Activated CD4-positive, alpha-beta T cell treated with anti-CD3 and anti-CD28 coated beads, Interleukin-2, Interleukin-6, amounts not matched to agents 100 ng/mL and 50 ng/mL, durations not matched to agents 16 hours and 8 hours (primary cell): ENCODE measurements at regions not wholly inside any gene's neighbourhood (a gene's known extent, or its start where the extent isn't known, plus 50 kb on each side); places are given as distances from the start of the nearest gene placed in this dataset.
A peak's percentile ranks its signal among the peaks of the same experiment; 100 is the strongest.

Source experiments
- DNase-seq: peaks from one replicate; pipeline ENCODE4 v3.0.0-alpha.2; 2020

DNA sequence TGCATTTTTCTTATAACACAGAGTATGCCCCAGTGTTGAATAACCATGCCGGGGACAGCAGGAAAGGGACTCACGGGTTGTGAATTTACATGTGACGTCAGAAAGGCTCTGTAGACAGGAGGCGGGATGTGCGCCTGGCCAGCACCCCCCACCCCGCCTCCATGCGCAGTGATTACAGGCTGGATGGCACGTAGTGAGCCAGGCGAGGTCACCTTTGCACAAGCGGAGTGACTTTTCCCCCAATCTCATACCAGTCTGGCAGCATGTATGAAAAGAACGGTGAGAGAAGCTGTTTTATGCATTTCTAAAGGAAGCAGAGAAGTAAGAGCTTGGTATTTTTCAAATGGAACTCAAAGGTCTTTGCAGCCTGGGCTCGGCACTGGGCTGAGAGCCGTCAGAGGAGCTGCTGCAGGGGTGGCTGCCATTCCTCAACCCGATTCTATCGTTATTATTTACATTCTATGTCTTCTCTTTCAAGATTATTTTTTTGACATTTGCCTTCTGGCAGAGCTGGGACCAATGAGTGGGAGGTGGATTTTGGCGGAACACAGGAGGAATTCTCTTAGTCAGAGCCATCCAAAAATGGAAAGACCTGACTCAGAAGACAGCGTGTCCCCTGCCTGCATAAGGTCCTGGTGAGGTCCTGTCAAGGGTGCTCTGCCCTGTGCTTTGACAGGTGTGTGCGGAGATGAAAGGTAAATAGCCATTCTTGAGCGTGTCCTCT is 115.6 kb upstream of the SLC45A1 start:
- DNase-seq: no peak

DNA sequence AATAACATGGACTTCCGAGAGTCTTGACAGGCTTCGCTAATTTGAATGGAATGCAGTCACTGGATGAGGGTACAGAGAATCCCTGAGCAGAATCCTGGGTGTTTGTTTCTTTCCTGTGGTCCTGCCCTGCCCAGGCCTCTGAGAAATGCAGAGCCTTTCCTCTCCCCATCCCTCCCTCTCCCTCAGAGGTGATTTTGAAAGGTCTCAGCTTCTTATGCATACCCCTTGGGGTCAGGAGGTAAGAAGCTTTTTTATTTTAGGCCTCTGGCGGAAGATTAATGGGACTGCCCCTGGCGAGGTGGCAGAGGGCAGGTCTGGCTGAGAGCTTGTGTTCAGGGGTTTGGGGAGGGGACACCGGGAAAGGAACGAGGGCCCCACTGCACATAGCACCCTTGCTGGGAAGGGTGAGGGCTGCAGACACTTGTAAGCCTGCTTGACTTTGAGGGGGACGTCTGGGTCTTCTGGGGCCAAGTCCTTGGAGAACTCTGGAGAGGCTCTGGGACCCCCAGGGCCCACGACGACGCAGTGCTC is 116.5 kb upstream of the SLC45A1 start:
- DNase-seq: no peak

DNA sequence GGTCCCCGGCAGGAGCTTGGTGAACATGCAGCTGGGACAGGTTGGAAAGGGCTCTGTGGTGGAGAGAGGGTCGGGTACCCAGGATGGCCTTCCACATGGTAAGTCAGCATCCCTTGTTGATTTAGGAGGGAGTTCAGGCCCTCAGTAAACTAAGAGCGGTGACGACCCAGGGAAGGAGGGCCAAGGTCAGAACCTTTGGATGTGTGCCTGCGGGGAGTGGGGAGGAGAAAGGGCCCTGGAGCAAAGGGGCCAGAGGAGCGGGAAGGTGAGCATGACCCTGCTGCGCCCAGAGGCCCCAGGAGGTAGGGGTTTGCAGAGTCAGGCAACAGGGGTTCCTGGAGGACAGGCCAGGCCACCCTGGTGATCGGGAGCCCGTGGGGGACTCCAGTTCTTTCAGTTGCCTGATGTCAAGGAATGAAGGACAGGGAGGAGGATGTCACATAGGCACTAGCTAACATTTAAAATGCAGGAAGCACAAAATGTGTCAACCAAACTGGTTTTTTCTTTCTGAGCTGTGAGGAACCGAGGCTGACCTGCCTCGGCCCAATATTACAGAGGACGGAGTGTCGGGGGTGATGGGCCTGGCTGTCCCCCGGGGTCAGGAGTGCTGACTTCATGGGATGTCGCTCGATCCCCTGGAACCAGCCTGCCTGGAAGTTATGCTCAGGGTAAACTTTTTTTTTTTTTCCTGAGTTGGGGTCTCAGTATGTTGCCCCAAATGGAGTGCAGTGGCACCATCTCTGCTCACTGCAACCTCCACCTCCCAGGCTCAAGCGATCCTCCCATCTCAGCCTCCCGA is 117.4 kb upstream of the SLC45A1 start:
- DNase-seq: no peak

DNA sequence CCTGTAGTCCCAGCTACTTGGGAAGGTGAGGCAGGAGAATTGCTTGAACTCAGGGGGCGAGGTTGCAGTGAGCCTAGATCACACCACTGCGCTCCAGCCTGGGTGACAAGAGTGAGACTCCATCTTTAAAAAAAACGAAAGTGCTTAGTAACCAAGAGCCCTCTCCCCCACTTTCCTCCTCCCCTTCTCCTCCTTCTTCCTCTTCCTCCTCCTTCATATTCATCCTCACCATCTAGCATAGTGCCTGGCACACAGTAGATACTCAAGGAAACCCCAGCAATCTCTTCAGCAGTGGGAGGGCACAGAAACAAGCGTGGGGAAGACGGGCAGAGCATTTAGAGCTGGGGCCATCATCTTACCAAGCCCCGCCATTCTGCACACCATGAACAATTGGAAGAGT is 119.4 kb upstream of the SLC45A1 start:
- DNase-seq: no peak

DNA sequence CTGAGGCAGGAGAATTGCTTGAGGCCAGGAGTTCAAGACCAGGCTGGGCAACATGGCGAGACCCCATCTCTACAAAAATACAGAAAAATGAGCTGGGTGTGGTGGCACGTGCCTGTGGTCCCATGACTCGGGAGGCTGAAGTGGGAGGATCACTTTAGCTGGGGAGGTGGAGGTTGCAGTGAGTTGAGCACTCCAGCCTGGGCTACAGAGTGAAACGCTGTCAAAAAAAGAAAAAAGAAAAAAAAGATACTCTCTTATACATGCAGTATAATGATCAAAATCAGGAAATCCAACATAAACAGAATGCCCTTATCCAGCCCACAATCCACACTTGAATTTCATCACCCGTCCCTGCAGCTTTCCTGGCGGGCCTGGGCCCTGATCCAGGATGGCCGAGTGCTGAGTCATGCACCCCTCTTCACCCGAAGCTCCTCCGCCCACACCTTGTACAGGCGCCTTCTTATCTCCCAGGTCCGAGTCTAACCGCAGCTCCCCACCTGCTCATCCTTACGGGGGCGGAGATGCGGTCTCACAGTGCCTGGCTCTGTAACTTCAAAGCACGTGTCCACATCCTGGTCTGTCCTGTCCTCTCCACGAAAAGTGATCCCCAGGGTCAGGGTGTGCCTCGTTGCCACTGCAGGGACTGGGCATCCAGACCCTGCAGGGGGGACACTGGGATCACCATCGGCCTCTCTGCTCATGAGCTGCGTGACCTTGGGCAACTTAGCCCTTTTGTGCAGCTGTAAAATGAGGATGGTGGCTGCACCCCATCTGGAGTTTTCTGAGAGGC is 120.2 kb upstream of the SLC45A1 start:
- DNase-seq: peak; percentile 6

DNA sequence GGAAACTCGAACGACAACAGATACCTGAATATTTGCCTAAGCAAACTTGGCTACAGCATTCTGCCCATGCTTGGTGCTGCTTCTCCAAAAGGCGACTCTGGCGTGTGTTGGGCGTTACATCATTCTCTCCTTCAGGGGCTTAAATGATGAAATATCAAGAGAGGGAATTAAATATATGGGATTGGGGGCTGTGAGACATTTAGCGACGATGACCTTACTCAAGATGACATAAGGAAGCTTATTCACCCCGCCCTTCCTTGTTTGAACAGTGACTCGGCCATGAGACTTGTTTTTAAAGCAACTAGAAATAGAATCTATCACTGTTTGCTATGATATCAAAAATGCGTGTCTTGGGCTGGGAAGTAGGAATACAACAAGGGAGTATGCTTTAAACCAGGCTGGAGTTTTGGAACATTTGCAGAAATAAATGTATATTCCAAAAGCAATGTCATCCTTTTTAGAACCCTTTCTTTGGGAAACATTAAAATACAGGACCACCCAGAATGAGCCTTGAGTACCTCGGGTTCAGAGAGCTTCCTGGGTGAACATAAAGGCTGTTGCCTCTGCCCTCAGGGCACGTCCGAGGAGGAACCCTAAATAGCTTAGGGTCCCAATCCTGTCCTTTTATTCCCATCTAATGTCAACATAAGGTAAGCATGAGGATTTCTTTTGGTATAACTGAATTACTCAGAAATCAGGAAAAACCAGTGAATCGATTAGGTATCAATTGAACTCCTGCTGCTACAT is 123.3 kb upstream of the SLC45A1 start:
- DNase-seq: no peak

DNA sequence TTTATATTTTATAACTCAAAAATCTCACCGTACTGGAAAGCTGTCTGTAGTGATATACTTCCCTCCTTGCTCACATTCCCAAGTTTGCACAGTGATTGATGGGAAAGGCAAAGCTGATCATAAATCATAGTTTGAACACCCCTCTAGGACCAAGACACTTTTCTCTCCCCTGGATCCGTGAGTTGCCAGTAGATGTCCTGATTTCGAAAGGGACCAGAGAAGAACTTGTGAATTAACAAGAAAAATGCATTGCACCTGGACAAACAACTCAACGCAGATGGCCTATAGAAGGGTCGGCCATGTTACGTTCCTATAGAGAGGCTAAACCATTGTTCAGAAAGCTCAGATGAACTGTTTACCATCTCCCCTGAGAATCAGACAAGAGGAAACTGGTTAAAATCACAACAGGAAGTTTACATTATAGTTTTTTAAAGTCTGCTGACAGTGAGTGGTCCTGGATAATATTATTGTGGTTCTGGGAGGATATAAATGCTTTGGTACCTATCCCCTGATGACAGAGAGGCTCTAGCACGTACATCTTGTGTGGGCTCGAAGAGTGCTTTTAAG is 124.0 kb upstream of the SLC45A1 start:
- no peak for DNase-seq

DNA sequence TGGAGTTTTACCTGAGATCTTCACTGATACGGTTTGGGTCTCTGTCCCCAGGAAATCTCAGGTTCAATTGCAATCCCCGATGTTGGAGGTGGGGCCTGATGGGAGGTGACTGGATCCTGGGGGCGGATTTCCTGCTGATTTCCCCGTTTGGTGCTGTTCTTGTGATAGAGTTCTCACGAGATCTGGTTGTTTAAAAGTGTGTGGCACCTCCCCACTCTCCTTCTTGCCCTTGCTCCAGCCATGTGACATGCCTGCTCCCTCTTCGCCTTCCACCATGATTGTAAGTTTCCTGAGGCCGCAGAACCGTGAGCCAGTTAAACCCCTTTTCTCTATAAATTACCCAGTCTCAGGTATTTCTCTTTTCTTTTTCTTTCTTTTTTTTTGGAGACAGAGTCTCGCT is 126.4 kb upstream of the SLC45A1 start:
- no peak for DNase-seq

DNA sequence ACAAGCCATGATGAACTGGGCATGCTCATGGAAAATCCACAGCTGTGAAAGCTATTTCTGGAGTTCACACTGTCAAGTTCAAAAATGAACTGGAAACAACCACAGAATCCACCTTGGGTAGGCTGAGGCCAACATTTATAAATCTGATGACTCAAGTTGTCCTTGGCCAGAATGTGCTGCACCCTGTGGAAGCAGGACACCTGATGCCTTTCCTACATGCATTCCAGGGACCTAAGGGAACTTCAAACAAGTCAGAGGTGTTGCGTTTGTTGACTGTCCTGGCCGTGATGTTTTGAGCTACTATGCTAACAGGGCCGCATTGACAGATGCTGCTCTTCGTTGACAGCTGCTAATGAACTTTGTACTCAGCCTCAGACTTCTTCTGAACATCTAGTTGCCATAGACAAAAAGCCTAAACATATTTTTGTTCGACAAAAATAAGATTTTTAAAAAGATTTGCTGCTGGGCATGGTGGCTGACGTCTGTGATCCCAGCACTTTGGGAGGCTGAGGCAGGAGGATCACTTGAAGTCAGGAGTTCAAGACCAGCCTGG is 127.9 kb upstream of the SLC45A1 start:
- DNase-seq: no peak

DNA sequence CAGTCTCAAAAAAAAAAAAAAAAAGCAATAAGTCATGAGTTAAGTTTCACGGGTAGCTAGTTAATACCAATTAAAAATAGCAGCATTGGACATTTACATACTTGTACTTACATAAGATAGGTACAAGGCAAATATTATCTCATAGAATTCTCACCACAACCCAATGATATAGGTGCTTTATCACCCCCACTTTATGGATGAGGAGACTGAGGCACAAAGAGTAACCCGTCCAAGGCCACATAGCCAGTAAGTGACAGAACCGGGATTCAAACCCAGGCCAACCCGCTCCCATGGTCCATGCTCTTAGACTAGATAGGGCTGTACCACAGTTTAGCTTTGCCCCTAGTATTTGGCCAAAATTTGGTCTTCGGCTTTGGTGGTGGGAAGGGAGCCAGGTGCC is 132.5 kb upstream of the SLC45A1 start:
- no peak for DNase-seq

DNA sequence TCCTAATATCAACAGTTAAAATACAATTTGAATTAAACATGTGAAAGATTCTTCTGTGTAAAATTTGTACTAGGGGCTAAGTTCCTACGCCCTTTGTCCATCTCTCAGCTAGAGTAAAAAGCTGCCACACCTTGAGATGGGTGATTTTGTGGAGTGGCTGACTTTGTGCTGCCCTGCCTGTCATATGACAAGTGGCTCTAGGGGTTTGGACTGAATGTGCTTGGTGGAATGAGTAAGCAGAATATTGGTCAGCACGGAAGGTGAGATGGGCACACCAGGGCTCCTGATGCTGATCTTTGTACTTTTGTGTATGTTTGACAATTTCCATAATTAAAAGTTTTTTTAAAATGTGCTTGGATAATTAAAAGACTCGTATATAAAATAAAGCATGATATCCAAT is 133.6 kb upstream of the SLC45A1 start:
- DNase-seq: no peak

DNA sequence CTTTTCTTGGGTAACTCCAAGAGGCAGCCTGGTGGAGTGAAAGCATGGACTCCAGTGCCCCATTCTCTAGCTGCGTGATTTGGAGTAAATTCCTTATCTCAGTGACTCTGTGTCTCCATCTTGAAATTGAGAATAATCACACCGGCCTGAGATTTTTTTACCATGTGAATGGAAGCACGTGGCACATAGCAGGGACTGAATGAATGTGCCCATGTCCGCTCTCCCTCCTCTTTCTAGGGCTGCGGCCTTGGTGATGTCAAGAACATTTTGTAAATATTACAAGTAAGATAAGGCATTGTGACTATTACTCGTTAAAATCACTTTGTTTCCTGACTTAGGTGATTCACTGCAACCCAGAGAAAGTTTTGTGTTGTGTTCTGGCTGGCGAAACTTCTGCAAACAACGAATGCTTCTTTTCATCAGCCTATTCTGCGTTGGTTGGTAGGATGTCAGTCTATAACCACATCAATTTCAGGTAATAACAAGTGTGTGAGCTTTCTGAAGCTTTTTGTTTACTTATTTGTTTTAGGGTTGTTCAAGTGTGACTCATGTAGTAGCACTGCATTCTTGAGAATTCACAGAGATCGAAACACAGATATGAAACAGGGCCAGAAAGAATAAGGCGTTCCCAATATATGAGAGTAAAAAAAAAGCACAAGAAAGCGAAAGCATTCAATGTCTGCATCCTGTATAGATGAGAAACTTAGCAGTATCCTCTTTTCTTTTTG is 135.7 kb upstream of the SLC45A1 start:
- peak; percentile 72 for DNase-seq

DNA sequence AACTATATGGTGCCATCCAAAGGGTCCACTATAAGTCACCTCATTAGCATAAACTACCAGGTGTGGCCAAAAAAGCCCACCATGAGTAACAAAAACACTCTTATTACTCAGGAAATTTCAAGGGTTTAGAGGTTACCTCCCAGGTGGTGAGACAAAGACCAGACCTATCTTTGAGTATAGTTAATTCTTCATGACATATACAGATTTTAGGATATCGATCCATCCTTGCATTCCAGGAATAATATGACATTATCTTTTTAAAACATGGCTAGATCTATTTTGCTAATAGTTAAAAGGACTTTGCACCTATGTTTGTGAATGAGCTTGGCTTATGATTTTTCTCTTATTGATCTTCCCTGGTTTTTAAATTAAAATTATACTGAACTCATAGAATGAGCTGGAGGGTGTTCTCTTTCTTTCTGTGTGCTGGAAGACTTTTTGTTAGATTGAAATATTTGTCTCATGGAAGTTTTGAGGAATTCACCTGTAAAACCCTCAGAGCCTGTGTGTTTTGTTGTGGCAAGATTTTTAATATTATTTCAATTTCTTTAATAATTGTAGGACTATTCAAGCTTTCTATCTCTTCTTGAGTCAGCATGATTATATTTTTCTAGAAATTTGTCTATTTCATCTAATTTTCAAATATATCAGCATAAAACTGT is 138.7 kb upstream of the SLC45A1 start:
- no peak for DNase-seq

DNA sequence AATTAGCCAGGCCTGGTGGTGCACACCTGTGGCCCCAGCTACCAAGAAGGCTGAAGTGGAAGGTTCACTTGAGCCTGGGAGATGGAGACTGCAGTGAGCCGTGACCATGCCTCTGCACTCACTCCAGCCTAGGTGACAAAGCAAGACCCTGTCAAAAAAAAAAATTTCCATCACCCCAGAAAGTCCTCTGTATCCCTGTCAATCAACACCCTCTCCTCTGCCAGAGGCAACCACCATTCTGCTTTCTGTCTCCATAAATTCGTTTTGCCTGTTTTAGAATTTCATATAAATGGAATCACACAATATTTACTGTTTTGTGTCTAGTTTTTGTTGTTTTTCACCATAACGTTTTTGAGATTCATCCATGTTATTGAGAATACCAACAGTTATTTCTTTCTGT is 141.6 kb upstream of the SLC45A1 start:
- no peak for DNase-seq

DNA sequence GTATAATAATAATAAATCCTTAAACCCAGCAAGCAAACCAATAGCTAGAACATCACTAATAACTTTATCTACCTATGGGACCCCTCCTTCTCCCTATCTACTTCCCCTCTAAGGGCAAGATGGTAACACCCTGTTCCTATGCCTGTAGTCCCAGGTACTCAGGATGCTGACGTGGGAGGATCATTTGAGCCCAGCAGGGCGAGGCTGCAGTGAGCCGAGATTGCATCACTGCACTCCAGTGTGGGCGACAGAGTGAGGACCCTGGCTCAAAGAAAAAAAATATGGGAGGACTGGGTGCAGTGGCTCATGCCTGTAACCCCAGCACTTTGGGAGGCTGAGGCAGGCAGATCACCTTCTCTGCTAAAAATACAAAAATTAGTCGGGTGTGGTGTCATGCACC is 143.1 kb upstream of the SLC45A1 start:
- DNase-seq: no peak

DNA sequence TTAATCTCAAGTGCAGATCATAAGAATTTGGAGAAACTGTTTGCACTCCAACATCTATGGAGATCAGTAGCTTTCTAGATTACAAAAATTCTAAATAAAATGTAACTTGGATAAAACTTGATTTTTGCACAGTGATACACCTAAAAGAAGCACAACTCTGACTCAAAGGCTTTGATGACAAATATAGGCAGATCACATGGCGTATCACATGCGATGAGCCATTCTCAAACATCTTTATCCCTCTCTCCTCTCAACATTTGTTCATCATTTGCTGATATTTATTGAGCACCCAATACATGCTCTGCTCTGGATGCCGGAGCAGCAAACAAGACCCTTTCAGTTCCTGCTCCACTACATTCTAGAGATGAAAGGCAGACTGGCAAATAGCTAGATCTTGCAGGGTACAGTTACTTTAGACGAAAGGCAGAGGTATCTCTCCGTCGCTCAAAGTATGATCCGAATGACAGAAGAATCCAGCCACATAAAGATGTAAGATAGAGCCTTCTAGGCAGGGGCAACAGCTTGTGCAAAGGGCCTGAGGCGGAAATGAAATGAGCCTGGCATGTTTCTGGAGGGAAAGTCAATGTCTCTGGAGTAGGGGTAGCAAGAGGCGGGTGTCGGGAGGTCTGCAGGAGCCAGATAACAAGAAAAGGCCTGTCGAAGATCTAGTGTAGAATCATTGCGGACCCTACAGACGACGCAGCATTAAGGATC is 145.8 kb upstream of the ERRFI1 start:
- DNase-seq: no peak

DNA sequence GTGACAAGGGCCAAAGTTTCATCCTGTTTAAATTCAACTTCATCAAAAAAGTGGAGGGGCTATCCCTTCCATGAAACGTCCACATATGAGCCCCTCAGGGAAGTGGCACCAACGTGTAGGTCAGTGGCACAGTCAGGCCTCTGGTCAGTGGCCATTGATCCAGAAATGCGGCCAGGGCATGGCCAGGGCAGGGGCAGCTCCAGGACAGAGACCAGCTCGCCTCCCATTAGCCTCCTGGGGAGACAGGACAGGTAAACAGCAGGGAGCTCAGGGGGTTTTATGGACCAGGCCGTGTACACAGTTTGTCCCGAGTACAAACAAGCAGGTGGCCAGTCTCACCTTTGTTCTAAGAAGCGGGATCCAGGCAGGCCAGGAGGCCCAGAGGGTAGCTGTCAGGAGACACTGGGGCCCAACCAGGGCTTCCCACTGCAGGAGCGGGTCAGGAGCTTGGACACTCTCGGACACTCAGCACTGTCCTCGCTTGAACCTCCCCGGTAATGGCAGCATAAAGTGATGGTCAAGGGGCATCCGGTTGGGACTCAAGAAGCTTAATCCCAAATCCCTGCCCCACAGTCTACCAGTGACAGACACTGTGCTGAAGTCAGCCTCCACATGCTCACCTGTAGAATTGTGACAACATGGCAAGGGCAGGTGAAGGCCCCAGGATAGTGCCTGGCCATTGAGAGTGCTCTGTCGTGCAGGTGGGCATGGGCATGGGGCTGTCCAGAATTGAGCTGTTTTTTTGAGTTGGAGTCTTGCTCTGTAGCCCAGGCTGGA is 144.1 kb upstream of the ERRFI1 start:
- no peak for DNase-seq

DNA sequence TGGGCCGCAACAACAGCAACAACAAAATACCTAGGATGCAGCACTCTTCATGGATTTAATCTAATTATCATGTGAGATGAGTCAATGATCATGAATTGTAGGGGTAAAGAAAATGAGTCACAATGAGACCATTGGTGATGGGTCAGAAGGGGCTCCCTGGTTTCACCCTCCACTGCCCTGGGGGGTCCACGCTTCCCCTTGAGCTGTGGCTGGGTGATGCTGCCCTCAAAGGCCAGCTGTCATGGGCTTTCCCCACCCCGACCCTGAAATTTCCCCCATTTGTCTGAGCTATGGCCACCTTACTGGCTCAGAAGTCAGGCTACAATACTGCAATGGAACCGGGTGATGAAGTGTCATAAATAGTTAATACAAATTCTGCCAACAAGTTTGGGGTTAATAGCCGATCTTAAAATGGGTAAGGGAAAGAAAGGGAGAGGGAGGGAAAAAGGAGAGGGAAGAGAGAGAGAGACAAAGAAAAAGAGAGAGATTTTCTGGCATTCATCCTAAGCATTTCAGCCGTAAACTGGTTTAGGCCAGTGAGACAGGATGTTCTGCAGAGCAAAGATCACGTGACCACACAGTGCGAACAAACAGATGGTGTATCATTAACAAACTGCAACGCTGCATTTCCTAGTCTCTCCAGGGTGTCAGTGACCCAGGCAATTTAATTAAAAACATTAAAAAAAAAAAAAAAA is 143.4 kb upstream of the ERRFI1 start:
- peak; percentile 71 for DNase-seq

DNA sequence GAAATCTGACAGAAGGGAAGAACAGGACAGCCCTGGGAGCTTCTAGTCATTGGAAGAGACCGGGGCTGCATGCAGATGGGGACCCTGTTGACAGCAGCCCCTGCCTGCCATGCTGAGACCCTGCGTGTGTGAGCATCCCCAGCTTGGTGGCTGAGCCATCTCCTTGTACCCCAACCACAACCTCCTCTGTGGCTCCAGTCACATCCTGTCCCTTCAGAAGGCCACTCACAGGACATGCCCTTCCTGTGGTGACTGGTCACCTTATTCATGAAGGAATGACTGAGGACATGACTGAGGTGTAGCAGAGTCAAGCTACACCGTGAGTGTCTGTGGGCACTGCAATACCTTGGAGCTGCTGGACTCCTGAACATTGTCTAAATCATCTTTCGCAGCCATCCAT is 141.8 kb upstream of the ERRFI1 start:
- peak; percentile 10 for DNase-seq
